ENCODE measurements at regions not wholly inside any gene's neighbourhood (a gene's known extent, or its start where the extent isn't known, plus 50 kb on each side); places are given as distances from the start of the nearest gene placed in this dataset.

DNA sequence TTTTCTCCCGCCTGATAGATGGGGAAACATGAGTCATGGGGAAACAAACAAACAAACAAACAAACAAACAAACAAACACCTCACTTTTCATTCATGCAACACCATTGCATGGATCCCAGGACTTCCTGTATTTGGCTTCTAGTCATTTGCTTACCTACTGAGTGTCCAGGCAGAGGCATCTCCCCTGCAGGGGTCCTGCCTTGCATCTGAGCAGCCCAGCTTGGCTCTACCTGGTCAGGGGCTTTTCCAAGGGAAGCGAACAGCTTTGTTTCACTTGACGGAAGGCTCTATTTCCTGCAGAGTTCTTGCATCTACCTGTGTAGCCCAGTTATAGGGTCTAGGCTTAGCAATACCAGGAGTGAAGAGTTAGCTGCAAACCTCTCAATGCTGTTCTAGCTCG, 374.2 kb downstream of the GATA3 start:
- TF ChIP-seq, protein P1, sequence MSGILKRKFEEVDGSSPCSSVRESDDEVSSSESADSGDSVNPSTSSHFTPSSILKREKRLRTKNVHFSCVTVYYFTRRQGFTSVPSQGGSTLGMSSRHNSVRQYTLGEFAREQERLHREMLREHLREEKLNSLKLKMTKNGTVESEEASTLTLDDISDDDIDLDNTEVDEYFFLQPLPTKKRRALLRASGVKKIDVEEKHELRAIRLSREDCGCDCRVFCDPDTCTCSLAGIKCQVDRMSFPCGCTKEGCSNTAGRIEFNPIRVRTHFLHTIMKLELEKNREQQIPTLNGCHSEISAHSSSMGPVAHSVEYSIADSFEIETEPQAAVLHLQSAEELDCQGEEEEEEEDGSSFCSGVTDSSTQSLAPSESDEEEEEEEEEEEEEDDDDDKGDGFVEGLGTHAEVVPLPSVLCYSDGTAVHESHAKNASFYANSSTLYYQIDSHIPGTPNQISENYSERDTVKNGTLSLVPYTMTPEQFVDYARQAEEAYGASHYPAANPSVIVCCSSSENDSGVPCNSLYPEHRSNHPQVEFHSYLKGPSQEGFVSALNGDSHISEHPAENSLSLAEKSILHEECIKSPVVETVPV (CRISPR knock-in tag; IDR thresholded peaks at IDR 0.05), result no peak
- no peak for TF ChIP-seq ZC3H10 (CRISPR knock-in tag; IDR thresholded peaks at IDR 0.05)
- TF ChIP-seq ISL1 (CRISPR knock-in tag; IDR thresholded peaks at IDR 0.05), result no peak
- TF ChIP-seq, protein P2, sequence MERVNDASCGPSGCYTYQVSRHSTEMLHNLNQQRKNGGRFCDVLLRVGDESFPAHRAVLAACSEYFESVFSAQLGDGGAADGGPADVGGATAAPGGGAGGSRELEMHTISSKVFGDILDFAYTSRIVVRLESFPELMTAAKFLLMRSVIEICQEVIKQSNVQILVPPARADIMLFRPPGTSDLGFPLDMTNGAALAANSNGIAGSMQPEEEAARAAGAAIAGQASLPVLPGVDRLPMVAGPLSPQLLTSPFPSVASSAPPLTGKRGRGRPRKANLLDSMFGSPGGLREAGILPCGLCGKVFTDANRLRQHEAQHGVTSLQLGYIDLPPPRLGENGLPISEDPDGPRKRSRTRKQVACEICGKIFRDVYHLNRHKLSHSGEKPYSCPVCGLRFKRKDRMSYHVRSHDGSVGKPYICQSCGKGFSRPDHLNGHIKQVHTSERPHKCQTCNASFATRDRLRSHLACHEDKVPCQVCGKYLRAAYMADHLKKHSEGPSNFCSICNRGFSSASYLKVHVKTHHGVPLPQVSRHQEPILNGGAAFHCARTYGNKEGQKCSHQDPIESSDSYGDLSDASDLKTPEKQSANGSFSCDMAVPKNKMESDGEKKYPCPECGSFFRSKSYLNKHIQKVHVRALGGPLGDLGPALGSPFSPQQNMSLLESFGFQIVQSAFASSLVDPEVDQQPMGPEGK (CRISPR knock-in tag; IDR thresholded peaks at IDR 0.05; ENCODE audit: borderline replicate concordance), result no peak
- TF ChIP-seq ZFP30 (CRISPR knock-in tag; IDR thresholded peaks at IDR 0.05), result no peak
- TF ChIP-seq, protein P3, sequence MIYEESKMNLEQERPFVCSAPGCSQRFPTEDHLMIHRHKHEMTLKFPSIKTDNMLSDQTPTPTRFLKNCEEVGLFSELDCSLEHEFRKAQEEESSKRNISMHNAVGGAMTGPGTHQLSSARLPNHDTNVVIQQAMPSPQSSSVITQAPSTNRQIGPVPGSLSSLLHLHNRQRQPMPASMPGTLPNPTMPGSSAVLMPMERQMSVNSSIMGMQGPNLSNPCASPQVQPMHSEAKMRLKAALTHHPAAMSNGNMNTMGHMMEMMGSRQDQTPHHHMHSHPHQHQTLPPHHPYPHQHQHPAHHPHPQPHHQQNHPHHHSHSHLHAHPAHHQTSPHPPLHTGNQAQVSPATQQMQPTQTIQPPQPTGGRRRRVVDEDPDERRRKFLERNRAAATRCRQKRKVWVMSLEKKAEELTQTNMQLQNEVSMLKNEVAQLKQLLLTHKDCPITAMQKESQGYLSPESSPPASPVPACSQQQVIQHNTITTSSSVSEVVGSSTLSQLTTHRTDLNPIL (CRISPR knock-in tag; IDR thresholded peaks at IDR 0.05; ENCODE audit: low read depth), result no peak
- no peak for ATAC-seq

DNA sequence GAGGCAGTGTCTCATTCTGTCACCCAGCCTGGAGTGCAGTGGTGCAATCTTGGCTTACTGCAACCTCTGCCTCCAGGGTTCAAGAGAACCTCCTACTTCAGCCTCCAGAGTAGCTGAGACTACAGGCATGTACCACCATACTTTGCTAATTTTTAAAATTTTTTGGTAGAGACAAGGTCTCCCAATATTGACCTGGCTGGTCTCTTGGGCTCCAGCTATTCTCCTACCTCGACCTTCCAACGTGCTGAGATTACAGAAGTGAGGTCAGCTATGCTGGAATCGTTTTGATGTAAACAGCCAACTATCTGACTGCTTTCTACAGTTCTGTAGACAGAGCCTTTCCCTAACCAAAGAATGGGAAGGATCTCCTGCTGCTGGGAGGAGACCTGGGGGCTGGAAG, 375.8 kb downstream of the GATA3 start:
- TF ChIP-seq, protein P3 (CRISPR knock-in tag; IDR thresholded peaks at IDR 0.05; ENCODE audit: low read depth), result no peak
- TF ChIP-seq GLIS3 (CRISPR knock-in tag; IDR thresholded peaks at IDR 0.05), result no peak
- no peak for ATAC-seq

DNA sequence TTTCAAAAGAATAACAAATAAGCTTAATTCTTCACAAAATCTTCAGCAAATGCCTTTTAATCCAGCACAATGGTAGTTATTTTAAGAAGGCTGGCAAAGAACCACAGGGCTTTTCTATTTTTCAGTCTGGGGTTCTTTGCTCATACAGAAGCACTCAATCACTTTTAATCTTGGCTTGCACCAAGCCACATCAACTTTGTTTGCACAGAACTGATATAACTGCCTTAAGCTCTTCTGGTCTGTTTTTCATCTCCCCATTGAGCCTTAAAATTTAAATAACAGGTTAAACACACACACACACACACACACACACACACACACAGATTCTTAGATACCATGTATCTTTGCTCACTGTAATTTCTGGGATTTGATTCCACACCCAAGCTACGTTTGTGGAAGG, 377.0 kb downstream of the GATA3 start:
- no peak for TF ChIP-seq GLIS3 (CRISPR knock-in tag; IDR thresholded peaks at IDR 0.05)
- TF ChIP-seq ZFP3 (CRISPR knock-in tag; IDR thresholded peaks at IDR 0.05), result no peak
- TF ChIP-seq CSDC2 (CRISPR knock-in tag; IDR thresholded peaks at IDR 0.05), result no peak
- TF ChIP-seq OSR1 (CRISPR knock-in tag; IDR thresholded peaks at IDR 0.05), result no peak
- no peak for TF ChIP-seq TOX (CRISPR knock-in tag; IDR thresholded peaks at IDR 0.05; ENCODE audit: borderline replicate concordance)
- TF ChIP-seq ESRRG (CRISPR knock-in tag; IDR thresholded peaks at IDR 0.05), result no peak
- TF ChIP-seq ZNF8 (CRISPR knock-in tag; IDR thresholded peaks at IDR 0.05), result no peak
- TF ChIP-seq, protein P1 (CRISPR knock-in tag; IDR thresholded peaks at IDR 0.05), result no peak
- no peak for TF ChIP-seq ZNF565 (CRISPR knock-in tag; conservative IDR thresholded peaks at IDR 0.05; ENCODE audit: low read depth)
- TF ChIP-seq ISL1 (CRISPR knock-in tag; IDR thresholded peaks at IDR 0.05), result no peak
- TF ChIP-seq TCF4 (CRISPR knock-in tag; IDR thresholded peaks at IDR 0.05; ENCODE audit: borderline replicate concordance), result no peak
- no peak for TF ChIP-seq SNAI2 (CRISPR knock-in tag; IDR thresholded peaks at IDR 0.05)
- TF ChIP-seq ZC3H10 (CRISPR knock-in tag; IDR thresholded peaks at IDR 0.05), result no peak
- no peak for TF ChIP-seq ZFP30 (CRISPR knock-in tag; IDR thresholded peaks at IDR 0.05)
- TF ChIP-seq RARB (CRISPR knock-in tag; IDR thresholded peaks at IDR 0.05), result no peak
- TF ChIP-seq, protein P4, sequence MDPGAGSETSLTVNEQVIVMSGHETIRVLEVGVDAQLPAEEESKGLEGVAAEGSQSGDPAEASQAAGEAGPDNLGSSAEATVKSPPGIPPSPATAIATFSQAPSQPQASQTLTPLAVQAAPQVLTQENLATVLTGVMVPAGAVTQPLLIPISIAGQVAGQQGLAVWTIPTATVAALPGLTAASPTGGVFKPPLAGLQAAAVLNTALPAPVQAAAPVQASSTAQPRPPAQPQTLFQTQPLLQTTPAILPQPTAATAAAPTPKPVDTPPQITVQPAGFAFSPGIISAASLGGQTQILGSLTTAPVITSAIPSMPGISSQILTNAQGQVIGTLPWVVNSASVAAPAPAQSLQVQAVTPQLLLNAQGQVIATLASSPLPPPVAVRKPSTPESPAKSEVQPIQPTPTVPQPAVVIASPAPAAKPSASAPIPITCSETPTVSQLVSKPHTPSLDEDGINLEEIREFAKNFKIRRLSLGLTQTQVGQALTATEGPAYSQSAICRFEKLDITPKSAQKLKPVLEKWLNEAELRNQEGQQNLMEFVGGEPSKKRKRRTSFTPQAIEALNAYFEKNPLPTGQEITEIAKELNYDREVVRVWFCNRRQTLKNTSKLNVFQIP (CRISPR knock-in tag; IDR thresholded peaks at IDR 0.05; ENCODE audit: borderline replicate concordance, low read depth), result no peak
- no peak for TF ChIP-seq BACH2 (CRISPR knock-in tag; IDR thresholded peaks at IDR 0.05; ENCODE audit: borderline replicate concordance)
- TF ChIP-seq, protein P5, sequence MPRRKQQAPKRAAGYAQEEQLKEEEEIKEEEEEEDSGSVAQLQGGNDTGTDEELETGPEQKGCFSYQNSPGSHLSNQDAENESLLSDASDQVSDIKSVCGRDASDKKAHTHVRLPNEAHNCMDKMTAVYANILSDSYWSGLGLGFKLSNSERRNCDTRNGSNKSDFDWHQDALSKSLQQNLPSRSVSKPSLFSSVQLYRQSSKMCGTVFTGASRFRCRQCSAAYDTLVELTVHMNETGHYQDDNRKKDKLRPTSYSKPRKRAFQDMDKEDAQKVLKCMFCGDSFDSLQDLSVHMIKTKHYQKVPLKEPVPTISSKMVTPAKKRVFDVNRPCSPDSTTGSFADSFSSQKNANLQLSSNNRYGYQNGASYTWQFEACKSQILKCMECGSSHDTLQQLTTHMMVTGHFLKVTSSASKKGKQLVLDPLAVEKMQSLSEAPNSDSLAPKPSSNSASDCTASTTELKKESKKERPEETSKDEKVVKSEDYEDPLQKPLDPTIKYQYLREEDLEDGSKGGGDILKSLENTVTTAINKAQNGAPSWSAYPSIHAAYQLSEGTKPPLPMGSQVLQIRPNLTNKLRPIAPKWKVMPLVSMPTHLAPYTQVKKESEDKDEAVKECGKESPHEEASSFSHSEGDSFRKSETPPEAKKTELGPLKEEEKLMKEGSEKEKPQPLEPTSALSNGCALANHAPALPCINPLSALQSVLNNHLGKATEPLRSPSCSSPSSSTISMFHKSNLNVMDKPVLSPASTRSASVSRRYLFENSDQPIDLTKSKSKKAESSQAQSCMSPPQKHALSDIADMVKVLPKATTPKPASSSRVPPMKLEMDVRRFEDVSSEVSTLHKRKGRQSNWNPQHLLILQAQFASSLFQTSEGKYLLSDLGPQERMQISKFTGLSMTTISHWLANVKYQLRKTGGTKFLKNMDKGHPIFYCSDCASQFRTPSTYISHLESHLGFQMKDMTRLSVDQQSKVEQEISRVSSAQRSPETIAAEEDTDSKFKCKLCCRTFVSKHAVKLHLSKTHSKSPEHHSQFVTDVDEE (CRISPR knock-in tag; IDR thresholded peaks at IDR 0.05), result no peak
- no peak for TF ChIP-seq PPARA (CRISPR knock-in tag; IDR thresholded peaks at IDR 0.05; ENCODE audit: borderline replicate concordance)
- ATAC-seq, result no peak
